GM12873 (cell line): ENCODE measurements at regions not wholly inside any gene's neighbourhood (a gene's known extent, or its start where the extent isn't known, plus 50 kb on each side); places are given as distances from the start of the nearest gene placed in this dataset.

Source experiments
- CTCF ChIP-seq: IDR thresholded peaks from 2 replicates; pipeline ENCODE4 v1.5.1; 2012; ENCODE audit warnings: low read depth, mild to moderate bottlenecking, moderate library complexity, low read length, control low read depth; ENCODE audit not compliant: insufficient read depth; ENCODE audit errors: missing control alignments

DNA sequence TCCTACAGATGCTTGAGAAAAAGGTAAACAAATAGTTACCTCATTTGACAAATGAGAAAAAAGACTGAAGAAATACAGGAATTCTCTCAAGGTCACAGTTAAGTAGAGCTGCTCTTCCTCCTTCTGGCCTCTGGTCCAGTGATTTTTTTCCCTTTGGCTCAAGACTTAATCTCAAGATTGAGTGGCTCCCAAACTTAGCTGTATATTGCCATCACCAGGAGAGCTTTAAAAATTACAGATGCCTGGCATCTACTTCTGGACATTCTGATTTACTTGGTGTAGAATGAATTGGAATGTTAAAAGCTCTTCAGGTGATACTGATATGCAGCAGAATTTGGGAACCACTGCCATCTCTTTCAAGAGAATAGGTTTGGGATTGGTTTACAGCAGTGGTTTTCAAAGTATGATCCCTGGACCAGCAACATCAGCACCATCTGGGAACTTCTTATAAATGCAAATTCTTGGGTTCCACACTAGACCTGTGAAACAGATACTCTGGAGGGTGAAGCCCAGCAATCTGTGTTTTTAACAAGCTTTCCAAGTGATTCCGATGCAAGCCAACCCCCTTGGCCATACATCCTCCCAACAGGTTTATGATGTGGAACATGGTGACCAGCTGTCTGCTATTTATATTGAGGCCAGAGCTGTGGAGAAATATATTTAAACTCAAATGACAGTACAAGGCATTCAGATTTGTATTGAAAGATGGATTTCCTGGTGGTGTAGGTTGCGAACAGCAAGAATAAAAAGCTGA is 333.0 kb upstream of the RARB start:
- no peak for TF ChIP-seq CTCF

DNA sequence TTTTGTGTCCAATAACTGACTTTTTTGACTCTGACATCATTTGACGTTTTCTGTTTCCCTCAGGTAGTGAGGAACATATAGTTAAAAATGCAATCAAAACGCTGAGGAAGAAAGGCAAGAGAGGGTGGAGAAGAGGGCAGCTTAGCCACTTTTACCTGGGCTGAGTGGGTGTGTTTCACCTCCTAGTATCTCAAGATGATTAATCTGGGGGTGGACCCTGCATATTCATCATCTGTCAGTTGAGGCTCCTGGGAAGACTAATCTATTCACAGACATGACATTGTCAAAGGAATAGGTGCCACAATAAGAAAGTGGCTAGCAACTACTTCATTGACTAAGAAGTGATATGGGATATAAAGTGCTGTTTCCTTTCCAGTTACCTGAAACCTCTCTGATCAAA is 331.5 kb upstream of the RARB start:
- TF ChIP-seq CTCF = no peak

- no peak for TF ChIP-seq CTCF
These were observed 331.0 kb upstream of the RARB start for GRCh38 chr3:25097023-25097422.

DNA sequence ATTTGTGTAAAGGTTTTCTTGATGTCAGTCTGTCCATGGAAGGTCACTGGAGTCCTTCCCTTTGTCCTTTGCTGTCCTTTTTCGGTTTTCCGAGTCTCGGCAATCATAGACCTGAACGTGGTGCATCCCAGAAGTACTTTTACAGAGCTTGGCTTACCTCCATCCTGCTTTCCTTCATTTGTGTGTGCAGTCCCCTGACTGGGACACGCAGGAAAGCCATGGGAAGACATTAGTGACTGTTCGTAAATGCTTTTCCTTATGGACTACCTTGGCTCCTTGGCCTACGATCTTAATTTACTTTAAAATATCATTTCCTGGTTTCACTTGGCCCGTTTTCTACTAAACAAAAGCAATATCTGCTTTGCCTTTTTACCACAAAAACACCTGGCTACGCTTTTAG is 328.4 kb upstream of the RARB start:
- no peak for TF ChIP-seq CTCF

GRCh38 chr3:25103391-25103790 is 324.7 kb upstream of the RARB start:
- TF ChIP-seq CTCF = no peak

DNA sequence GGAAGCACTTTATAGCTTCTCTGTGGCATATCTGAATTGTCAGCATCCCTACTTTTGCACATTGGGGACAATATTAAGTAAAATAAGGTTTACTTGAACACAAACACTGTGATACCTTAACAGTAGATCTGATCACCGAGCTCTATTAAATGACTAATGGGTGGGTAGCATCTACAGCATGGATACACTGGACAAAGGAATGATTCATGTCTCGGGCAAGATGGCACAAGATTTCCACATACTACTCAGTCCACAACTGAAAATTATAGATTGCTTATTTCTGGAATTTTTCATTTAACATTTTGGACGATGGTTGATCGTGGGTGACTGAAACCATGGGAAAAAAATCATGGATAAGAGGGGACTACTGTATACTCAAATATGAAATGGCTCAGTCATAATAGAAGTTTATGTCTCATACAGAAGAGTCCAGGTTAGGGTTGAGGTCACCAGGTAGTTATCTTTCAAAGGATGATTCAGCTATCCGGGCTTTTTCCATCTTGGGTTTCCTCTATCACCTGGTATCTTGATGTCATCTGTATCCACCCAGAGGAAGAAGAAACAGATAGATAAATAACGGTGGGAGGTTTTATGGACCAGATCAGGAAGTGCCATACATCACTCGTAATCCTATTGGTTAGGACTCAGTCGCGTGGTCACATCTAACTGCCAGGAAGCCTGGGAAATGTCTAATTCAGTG is 320.0 kb upstream of the RARB start:
- no peak for TF ChIP-seq CTCF

- no peak for TF ChIP-seq CTCF
These were observed 317.4 kb upstream of the RARB start for GRCh38 chr3:25110642-25111041.
